Panc1 (cell line): ENCODE measurements at regions not wholly inside any gene's neighbourhood (a gene's known extent, or its start where the extent isn't known, plus 50 kb on each side); places are given as distances from the start of the nearest gene placed in this dataset.

Experiments
- POLR2AphosphoS5 ChIP-seq: IDR thresholded peaks from 2 replicates; pipeline ENCODE4 v1.6.1; 2012; ENCODE audit warnings: mild to moderate bottlenecking, low read depth, low read length, moderate library complexity
- SIN3A ChIP-seq: IDR thresholded peaks from 2 replicates; pipeline ENCODE4 v1.6.1; 2012; ENCODE audit warnings: low read depth, mild to moderate bottlenecking, low read length, moderate library complexity, borderline replicate concordance; ENCODE audit not compliant: insufficient read depth
- TCF7L2 ChIP-seq: IDR thresholded peaks from 2 replicates; pipeline ENCODE4 v1.6.1; 2011; ENCODE audit warnings: mild to moderate bottlenecking, low read depth, low read length, inconsistent platforms
- TF ChIP-seq, protein P1 (sequence below): fragments of 450-650 bp; IDR thresholded peaks from 2 replicates; pipeline ENCODE4 v1.5.1; 2017; ENCODE audit warnings: mild to moderate bottlenecking
- TF ChIP-seq, protein P2 (sequence below), 2 experiments: IDR thresholded peaks; 2 replicates each; pipeline ENCODE4 v1.6.1; 2011 to 2012; ENCODE audit warnings: low read depth in 2 of 2, control low read depth in 1 of 2, low read length in 1 of 2, mild to moderate bottlenecking in 1 of 2, moderate library complexity in 1 of 2; ENCODE audit not compliant: insufficient read depth in 1 of 2

DNA sequence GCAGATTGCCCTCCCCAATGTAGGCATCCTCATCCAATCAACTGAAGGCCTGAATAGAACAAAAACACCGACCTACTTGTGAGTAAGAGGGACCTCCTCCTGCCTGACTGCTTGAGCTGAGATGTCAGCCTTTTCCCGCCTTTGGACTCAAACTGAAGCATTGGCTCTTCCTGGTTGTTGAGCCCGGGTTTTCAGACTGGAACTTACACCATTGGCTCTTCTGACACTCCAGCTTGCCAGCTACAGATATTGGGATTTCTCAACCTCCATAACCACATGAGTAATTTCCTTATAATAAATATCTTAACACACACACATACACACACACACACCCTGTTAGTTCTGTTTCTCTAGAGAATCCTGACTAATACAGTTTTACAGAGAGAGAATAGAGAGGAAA, 173.4 kb upstream of the NTF3 start:
- TF ChIP-seq, protein P1, sequence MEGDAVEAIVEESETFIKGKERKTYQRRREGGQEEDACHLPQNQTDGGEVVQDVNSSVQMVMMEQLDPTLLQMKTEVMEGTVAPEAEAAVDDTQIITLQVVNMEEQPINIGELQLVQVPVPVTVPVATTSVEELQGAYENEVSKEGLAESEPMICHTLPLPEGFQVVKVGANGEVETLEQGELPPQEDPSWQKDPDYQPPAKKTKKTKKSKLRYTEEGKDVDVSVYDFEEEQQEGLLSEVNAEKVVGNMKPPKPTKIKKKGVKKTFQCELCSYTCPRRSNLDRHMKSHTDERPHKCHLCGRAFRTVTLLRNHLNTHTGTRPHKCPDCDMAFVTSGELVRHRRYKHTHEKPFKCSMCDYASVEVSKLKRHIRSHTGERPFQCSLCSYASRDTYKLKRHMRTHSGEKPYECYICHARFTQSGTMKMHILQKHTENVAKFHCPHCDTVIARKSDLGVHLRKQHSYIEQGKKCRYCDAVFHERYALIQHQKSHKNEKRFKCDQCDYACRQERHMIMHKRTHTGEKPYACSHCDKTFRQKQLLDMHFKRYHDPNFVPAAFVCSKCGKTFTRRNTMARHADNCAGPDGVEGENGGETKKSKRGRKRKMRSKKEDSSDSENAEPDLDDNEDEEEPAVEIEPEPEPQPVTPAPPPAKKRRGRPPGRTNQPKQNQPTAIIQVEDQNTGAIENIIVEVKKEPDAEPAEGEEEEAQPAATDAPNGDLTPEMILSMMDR = no peak
- no peak for TF ChIP-seq SIN3A
- TF ChIP-seq POLR2AphosphoS5 = no peak
- TF ChIP-seq, protein P2, sequence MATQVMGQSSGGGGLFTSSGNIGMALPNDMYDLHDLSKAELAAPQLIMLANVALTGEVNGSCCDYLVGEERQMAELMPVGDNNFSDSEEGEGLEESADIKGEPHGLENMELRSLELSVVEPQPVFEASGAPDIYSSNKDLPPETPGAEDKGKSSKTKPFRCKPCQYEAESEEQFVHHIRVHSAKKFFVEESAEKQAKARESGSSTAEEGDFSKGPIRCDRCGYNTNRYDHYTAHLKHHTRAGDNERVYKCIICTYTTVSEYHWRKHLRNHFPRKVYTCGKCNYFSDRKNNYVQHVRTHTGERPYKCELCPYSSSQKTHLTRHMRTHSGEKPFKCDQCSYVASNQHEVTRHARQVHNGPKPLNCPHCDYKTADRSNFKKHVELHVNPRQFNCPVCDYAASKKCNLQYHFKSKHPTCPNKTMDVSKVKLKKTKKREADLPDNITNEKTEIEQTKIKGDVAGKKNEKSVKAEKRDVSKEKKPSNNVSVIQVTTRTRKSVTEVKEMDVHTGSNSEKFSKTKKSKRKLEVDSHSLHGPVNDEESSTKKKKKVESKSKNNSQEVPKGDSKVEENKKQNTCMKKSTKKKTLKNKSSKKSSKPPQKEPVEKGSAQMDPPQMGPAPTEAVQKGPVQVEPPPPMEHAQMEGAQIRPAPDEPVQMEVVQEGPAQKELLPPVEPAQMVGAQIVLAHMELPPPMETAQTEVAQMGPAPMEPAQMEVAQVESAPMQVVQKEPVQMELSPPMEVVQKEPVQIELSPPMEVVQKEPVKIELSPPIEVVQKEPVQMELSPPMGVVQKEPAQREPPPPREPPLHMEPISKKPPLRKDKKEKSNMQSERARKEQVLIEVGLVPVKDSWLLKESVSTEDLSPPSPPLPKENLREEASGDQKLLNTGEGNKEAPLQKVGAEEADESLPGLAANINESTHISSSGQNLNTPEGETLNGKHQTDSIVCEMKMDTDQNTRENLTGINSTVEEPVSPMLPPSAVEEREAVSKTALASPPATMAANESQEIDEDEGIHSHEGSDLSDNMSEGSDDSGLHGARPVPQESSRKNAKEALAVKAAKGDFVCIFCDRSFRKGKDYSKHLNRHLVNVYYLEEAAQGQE (IDR thresholded peaks at IDR 0.05; ENCODE audit: insufficient read depth in 1 of 2, low read depth in 2 of 2, low read length in 1 of 2) = no peak
- TF ChIP-seq TCF7L2 = no peak
